Lower lobe of right lung (tissue), 2 donors: ENCODE measurements at regions not wholly inside any gene's neighbourhood (a gene's known extent, or its start where the extent isn't known, plus 50 kb on each side); places are given as distances from the start of the nearest gene placed in this dataset.

Source experiments
- ATAC-seq, 2 donors: fragments of 200-7000 bp; cut with Tn5 transposase; one replicate each; pipeline ENCODE4 v1.9.1; 2020 to 2022; ENCODE audit warnings: mild to moderate bottlenecking in 2 of 2, moderate library complexity in 2 of 2
- DNase-seq: peaks from one replicate; pipeline ENCODE4 v3.0.0-alpha.2; 2020
- H3K27ac ChIP-seq: fragments of 200-600 bp; one replicate; pipeline ENCODE4 v1.8.0; 2022
- H3K27me3 ChIP-seq: fragments of 200-600 bp; one replicate; pipeline ENCODE4 v1.8.0; 2022; ENCODE audit warnings: low read depth
- H3K36me3 ChIP-seq: fragments of 200-600 bp; one replicate; pipeline ENCODE4 v1.8.0; 2022; ENCODE audit warnings: mild to moderate bottlenecking
- H3K4me1 ChIP-seq: fragments of 200-600 bp; one replicate; pipeline ENCODE4 v1.8.0; 2022
- H3K4me3 ChIP-seq: fragments of 200-600 bp; one replicate; pipeline ENCODE4 v1.8.0; 2022; ENCODE audit warnings: mild to moderate bottlenecking
- H3K9me3 ChIP-seq: fragments of 200-600 bp; one replicate; pipeline ENCODE4 v1.8.0; 2022
- intact Hi-C: fragments of 100-400 bp; cut with DNase I; formaldehyde crosslinking; loops from one replicate; pipeline ENCODE4 v1.11.0; 2022
- TF ChIP-seq, protein P1 (sequence below): fragments of 200-600 bp; IDR thresholded peaks from one replicate; pipeline ENCODE4 v1.8.0; 2022; ENCODE audit warnings: antibody characterized with exemption, mild to moderate bottlenecking
- donor health status: DM: no; HTN: yes; CAD: no; lungs with severe emphysema.

DNA sequence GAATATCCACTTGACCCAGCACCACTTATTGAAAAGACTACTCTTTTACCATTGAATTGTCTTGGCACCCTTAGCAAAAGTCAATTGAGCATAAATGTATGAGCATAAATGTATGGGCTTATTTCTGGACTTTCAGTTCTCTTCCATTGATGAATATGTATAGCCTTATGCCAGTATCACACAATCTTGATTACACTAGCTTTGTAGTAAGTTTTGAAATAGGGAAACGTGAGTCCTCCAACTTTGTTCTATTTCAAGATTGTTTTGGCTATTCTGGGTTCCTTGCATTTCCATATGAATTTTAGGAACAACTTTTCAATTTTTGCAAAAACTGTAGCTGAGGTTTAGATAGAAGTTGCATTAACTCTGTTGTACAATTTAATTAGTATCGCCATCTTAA is 601.0 kb downstream of the TLE1 start:
- ATAC-seq (no peak), DNase-seq (no peak)
- Histone ChIP-seq H3K27me3 (no peaks in the 10 kb centered on the region), H3K27ac (no peak overlapping the region), H3K4me3 (no peak overlapping the region), H3K36me3 (no peaks in the 10 kb centered on the region), H3K9me3 (no peaks in the 10 kb centered on the region), H3K4me1 (no peaks in the 10 kb centered on the region)
- intact Hi-C loops, result no loop called here
- TF ChIP-seq, protein P1, sequence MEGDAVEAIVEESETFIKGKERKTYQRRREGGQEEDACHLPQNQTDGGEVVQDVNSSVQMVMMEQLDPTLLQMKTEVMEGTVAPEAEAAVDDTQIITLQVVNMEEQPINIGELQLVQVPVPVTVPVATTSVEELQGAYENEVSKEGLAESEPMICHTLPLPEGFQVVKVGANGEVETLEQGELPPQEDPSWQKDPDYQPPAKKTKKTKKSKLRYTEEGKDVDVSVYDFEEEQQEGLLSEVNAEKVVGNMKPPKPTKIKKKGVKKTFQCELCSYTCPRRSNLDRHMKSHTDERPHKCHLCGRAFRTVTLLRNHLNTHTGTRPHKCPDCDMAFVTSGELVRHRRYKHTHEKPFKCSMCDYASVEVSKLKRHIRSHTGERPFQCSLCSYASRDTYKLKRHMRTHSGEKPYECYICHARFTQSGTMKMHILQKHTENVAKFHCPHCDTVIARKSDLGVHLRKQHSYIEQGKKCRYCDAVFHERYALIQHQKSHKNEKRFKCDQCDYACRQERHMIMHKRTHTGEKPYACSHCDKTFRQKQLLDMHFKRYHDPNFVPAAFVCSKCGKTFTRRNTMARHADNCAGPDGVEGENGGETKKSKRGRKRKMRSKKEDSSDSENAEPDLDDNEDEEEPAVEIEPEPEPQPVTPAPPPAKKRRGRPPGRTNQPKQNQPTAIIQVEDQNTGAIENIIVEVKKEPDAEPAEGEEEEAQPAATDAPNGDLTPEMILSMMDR, result no peak

DNA sequence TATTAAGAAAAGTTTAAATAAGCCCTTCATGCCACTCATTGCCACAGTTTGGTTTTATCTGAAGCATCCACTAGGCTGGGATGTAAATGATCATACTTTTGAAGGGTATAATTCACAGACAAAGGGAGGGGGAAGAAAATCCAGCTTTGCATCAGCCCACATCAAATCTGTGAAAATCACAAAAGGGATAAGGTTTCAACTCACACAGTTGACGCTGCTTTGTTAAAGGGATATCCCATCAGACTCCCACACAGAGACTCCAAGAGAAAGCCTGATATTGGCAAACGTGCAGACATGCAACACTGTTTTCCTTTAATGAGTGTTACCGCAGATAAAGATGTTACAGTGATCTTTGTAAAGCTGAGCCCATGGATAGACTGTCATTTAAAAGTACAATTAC is 602.9 kb downstream of the TLE1 start:
- Histone ChIP-seq H3K27me3 (no peaks in the 10 kb centered on the region), H3K4me3 (no peak overlapping the region), H3K4me1 (no peaks in the 10 kb centered on the region), H3K27ac (no peak overlapping the region), H3K36me3 (no peaks in the 10 kb centered on the region), H3K9me3 (no peaks in the 10 kb centered on the region)
- DNase-seq (no peak), ATAC-seq (no peak)
- TF ChIP-seq, protein P1, result no peak
- intact Hi-C loops, result no loop called here

DNA sequence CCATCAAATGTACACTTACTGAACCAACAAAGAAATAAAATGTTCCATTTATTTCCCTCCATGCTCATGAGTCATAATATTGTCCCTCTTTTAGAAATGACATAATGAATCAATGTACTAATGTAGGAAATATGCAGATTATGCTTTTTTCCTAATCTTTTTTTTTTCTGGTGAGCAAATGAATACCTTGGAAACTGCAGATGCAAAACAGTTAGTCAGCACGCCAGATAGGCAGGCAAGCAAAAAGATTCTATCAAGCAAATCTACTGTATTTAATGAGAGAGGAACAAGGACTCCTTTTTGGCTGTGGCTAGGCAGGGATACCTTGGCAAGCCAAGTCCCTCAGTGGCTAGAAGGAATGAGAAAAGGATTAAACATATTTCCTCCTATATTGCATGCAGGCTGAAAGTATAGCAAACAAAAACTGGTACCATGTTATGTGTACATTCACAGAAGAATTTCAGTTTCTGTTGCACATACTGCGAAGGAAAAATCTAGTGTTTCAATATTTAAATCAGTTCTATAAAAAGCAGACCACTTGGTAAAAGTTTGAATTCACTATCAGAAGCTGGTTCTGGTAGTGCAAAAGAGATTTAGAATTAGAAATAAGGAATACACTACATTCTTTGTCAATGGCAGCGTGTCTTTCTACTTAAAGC is 605.4 kb downstream of the TLE1 start:
- TF ChIP-seq, protein P1, result no peak
- ATAC-seq (no peak), DNase-seq (no peak)
- intact Hi-C loops, result no loop called here
- Histone ChIP-seq H3K27me3 (no peaks in the 10 kb centered on the region), H3K36me3 (no peaks in the 10 kb centered on the region), H3K4me3 (no peak overlapping the region), H3K27ac (no peak overlapping the region), H3K9me3 (no peaks in the 10 kb centered on the region), H3K4me1 (no peaks in the 10 kb centered on the region)

DNA sequence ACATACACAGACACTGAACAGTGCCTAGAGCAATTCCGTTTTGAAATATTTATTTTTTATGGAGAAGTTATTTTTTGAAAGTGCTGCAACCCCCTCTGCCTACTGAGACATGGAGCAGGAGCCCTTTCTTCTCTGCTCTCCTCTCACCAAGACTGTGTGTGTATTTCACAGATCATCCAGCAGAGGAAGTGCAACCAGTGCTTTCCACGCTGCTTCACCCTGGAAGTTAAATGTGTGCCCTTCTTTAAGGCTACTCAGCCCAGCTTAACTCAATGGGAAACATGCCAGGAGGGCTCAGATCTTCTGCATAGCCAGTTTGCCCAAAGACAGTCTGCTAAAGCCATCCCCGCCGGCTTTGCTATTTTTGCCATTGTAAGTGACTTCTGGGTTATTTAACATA is 606.3 kb downstream of the TLE1 start:
- Histone ChIP-seq H3K36me3 (no peaks in the 10 kb centered on the region), H3K27me3 (no peaks in the 10 kb centered on the region), H3K9me3 (no peaks in the 10 kb centered on the region), H3K27ac (no peak overlapping the region), H3K4me1 (no peaks in the 10 kb centered on the region), H3K4me3 (no peak overlapping the region)
- intact Hi-C loops, result no loop called here
- peak in 1 of 2 donors; percentile 42 for ATAC-seq
- TF ChIP-seq, protein P1, result no peak
- DNase-seq, result no peak

DNA sequence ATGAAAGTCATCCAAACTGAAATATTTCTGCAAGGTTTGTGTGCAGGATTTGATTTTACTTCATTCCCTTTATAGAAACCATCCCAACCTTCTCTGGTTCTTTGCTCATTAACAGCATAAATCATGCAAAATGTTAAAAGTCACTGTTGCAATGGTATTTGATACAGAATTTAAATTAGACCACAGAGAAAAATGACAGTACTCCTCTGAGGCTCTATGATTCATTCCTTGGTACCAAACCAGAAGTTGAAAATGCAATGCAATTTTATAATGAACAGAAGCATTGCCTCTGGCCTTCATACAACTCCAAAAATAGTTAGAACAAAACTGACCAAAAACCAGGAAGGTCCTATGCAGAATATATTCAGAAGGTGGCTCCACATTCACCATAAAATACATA is 607.1 kb downstream of the TLE1 start:
- Histone ChIP-seq H3K27me3 (no peaks in the 10 kb centered on the region), H3K4me1 (no peaks in the 10 kb centered on the region), H3K4me3 (no peak overlapping the region), H3K9me3 (no peaks in the 10 kb centered on the region), H3K36me3 (no peaks in the 10 kb centered on the region), H3K27ac (no peak overlapping the region)
- DNase-seq (no peak), ATAC-seq (no peak)
- TF ChIP-seq, protein P1, result no peak
- intact Hi-C loops, result no loop called here
